HG02943 (cell line): ENCODE measurements at regions not wholly inside any gene's neighbourhood (a gene's known extent, or its start where the extent isn't known, plus 50 kb on each side); places are given as distances from the start of the nearest gene placed in this dataset.
"Not testable (repeated sequence)": the region's sequence is repeated elsewhere in the genome, so short reads cannot be mapped to it uniquely, and the experiment has no call there.

Experiments used
- ATAC-seq: cut with Tn5 transposase; IDR thresholded peaks from one replicate; pipeline ENCODE4 v1.9.1; 2021; ENCODE audit warnings: mild to moderate bottlenecking, low read depth, moderate library complexity; ENCODE audit not compliant: unreplicated experiment

DNA sequence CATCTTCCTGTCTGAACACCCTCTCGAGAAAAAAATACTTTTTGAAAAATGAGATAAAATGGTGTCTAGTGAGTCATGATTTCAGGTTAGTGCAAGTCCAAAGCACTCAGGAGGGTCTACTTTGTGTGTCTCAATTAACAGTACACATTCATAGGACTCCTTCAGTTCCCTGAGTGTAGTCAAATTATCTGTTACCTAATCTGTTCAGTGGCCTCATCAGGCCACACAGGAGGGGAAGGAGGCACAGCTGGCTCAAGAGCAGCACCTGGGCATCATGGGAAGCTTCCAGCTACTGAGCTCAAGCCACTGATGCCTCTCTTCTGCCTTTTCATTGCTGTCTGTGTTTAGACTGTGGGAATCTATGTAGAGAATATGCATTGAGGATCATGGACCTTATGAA lies 341.4 kb upstream of the SGO1 start:
- ATAC-seq, result no peak

DNA sequence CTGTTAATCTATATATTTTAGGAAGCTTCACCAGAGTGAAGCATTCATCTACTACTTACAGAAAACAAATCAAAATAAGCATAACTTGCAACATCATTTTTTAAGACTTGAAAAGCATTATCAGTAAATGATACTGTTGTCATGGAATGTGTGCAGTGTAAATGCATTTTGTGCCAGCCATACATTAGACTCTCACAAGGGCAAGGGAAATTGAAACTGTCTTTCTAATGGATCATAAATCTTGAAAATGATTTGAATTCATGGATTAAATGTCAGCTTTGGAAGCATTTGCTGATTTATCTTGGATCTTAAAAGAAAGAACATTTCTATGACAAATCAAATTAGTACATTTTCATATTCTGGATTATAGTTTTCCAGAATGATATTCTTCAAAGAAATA lies 338.3 kb upstream of the SGO1 start:
- ATAC-seq, result no peak

DNA sequence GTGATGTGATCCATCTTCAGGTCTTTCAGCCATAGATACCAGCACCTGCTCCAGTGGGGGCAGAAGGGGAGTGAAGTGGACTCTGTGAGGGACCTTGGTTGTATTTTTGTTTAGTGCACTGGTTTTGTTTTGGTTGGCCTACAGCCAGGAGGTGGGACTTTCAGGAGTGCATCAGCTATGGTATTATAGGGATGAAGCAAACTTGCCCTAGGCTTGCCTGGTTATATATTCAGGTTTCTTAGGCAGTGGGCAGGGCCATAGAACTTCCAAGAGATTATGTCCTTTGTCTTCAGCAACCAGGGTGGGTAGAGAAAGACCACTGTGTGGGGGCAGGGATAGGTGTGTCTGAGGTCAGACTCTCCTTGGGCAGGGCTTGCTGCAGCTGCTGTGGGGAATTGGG lies 337.3 kb upstream of the SGO1 start:
- no peak for ATAC-seq

DNA sequence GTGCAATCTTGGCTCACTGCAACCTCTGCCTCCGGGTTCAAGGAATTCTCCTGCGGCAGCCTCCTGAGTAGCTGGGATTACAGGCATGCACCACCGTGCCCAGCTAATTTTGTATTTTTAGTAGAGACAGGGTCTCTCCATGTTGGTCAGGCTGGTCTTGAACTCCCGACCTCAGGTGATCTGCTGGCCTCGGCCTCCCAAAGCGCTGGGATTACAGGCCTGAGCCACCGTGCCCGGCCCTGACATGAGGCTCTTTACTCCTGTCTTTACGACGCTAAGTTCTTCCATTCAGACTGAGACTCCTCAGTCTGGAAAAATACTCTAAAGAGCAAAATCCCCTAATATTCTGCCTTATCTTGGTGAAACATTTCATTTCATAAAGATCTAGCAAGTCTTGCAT lies 331.3 kb upstream of the SGO1 start:
- not testable (repeated sequence) for ATAC-seq

DNA sequence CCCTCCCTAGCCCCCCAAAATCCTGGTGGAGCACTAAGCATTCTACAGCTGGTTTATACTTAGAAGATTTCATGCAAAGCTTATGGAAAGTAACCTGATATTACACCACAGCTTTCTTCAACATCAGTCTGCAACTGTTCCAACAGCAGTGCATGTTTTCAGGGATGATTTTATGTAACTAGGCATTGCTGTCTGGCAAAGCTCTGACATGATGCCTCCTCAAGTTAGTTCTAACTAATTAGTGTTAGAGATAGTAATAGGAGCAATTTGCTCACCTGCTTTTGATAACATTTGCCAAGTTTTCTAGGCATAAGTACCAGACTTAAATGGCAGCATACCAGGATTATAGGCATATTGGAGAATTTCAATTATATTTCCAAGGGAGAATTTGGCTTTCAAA lies 330.3 kb upstream of the SGO1 start:
- no peak for ATAC-seq

DNA sequence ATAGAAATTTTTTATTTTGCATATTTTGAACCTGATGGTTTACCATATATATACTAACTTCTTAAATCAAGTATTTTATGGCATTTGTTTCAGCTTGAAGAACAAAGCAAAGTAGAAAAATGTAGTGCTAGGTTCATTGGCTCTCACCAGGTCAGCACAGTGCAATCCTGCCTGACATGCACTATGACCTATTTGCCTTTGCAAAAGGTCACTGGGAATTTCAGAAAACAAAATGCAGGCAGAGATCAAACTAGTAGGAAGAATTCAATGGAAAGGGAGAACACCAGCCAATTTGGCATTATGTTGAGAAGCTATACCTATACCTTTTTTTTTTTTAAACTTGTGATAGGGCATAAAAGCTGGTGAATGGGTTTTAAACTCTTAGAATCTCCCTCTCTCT lies 329.8 kb upstream of the SGO1 start:
- no peak for ATAC-seq

DNA sequence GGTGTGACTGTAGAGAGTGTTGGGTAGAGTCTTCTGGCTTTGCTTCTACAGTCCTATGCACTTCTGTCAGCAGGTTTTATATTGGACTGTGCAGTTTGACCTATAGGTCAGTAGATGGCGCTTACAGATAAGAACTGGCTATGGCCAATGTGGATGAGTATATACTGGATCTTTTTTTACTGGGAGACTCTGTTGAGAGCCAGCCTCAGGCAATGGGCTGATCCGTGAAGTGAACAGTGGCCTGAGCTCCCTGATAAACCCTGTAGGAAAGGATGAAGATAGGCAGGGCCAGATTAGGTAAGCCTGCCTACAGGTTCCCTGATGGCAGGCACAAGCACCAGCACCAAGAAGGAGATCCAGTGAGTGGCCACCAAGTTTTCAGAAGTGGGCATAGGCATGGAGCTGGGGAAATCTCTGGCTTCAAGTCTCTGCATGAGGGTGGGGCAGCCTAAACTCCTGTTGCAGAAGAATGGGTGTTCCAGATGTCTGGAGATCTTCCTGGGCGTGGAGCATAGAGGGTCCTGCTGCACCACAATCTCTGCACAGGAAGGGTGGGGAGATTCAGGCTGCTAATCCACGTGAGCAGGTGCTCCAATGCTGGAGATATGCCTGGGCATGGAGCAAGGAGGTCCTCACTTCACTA lies 326.0 kb upstream of the SGO1 start:
- peak; percentile 79 for ATAC-seq

DNA sequence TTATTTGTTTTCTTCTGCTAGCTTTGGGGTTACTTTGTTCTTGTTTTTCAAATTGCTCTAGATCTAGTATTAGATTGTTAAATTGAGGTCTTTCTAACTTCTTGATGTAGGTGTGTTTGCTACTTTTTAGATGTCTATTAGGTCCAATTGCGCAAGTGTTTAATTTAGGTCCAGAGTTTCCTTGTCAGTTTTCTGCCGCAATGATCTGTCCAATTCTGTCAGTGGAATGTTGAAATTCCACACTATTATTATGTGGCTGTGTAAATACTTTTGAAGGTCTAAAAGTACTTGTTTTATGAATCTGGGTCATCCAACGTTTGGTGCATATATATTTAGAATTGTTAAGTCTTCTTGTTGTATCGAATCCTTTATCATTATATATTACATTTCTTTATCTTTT lies 324.4 kb upstream of the SGO1 start:
- ATAC-seq, result no peak

DNA sequence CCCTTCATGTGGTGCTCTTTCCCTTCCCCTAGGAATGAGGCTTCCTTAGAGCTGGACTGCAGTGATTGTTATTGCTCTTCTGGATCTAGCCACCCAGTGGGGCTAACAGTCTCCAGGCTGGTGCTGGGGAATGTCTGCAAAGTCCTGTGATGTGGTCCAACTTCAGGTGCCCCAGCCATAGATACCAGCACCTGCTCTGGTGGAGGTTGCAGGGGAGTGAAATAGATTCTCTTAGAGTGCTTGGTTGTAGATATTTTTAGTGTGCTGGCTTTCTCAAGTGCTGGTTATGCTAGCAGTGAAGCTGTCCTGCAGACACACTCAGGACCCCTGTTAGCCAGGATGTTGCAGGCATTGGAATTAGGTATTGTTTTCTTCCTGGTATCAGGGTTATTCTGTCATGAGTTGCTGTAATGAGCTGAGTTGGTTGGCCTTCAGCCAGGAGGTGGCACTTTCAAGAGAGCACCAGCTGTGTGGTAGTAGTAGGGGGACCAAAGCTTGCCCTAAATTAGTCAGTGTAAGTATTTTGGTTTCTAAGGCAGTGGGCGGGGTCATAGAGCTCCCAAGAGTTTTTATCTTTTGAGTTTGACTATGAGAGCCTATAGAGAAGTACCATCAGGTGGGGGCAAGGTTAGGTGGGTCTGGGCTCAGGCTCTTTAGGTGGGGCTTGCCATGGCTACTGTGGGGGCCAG lies 317.5 kb upstream of the SGO1 start:
- ATAC-seq, result no peak

DNA sequence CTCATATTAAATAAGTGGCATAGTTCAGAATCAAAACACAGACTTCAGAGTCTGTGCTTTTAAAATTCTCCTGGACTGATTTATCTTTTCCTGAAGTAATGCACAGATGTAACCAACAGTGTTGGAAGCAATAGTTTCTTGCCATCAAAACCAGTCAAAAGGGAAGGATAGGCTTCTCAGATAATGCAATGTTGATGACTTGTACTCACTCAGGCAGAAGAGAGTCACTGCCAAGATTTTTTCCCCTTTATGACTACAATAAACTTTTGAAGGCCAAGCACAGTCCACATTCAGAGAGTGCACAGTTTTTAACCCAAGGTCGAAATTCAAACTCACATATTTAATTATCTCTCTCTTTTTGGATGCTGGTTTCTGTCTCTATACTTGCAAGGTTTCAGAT lies 305.0 kb upstream of the SGO1 start:
- ATAC-seq, result no peak

DNA sequence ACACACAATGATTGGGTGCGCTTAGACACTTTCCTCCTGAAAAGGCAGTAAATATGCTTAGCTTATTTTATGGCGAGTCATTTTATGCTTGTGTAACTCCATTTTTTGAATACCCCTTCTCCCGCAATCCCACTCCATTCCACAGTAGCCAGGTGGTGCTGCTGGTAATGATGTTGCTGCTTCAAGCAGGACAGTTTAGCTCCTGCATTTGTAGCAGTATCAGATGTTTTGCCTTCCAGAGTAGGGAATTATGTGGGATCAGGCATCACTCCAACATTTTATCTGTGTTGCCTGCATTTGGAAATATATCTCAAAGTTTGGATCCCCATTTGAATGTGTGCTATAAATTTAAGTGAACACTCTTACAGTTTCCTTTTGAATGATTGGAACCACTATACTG lies 302.1 kb upstream of the SGO1 start:
- no peak for ATAC-seq

DNA sequence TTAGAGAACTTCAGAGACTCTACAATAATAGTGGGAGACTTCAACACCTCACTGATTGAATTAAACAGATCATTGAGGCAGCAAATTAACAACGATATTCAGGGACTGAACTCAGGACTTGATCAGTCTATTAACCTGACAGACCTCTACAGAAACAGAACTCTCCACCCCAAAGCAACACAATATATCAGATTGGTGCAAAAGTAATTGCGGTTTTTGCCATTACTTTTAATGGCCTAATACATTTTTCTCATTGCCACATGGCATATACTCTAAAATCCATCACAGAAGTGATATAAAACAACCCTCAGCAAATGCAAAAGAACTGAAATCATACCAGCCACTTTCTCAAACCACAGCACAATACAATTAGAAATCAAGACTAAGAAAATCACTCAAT lies 298.1 kb upstream of the SGO1 start:
- ATAC-seq, result no peak

DNA sequence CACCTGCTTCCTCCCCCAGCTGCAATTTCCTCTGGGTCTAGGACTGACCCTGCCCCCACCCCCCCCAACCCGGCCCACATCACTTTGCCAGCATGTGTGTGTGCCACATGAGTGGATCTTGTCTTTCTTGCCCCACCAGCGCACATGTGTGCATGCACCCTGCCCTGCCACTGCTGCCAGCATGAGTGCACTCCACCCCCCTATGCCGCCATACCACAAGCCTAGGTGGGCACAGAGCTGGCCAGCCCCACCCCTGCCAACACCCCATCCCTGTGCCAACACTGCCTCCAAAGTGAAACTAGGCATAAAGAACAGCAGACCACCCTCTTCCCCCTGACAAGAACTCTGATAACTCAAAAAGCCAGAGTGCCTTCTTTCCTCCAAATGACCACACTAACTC lies 296.3 kb upstream of the SGO1 start:
- ATAC-seq, result no peak

DNA sequence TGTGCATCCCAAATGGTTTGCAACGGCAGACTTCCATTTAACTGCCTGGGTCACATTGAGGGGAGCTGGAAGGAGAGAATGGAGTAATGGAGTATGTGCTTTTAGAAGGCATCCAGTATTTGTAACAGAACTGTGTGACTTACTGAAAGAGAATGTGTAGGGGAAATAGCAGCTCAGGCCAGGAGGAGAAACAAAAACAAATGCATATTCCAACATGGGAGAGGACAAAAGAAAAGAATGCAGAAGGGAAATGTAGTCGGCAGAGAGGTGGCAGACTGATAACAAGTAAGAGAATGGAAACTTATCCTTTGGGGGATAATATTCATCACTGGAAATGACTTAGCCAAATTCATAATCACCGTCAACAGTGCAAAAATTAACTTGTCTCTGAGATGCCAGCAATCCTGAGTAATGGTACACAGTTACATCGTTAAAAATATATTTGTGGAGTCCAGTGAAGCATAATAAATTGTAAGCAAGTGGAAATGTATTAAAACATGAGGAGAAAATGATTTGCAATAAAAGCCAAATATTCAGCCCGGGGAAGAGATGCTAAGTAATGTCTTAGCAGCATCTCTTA lies 294.9 kb upstream of the SGO1 start:
- ATAC-seq, result no peak

DNA sequence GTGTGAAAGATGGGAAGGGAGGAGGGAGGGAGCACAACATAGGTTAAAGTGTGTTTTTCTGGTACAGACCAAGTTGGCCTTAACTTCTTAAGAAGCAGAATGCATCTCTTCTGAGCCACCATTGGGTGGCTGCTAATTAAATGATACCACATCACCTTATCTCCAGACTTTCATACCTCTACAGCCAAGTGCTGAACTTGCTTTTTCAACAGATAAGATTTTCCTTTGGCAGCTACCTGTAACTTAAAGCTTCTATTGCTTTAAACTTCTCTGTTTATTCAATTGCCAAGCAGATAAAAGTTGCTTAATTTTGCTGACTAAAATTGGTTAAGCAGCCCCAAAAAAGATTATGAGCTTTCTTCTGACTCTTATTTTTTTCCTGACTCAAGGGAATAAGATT lies 292.4 kb upstream of the SGO1 start:
- no peak for ATAC-seq

DNA sequence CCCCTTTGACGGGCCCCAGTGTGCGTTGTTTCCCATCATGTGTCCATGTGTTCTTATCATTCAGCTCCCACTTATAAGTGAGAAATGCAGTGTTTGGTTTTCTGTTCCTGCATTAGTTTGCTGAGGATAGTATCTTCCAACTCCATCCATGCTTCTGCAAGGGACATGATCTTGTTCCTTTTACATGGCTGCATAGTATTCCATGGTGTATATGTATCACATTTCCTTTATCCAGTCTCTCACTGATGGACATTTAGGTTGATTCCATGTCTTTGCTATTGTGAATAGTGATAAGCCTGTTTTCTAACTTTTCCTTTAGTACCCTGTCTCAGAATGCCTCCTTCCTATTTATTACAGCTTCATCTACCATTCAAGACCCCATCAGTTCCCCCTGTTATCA lies 278.2 kb upstream of the SGO1 start:
- not testable (repeated sequence) for ATAC-seq

DNA sequence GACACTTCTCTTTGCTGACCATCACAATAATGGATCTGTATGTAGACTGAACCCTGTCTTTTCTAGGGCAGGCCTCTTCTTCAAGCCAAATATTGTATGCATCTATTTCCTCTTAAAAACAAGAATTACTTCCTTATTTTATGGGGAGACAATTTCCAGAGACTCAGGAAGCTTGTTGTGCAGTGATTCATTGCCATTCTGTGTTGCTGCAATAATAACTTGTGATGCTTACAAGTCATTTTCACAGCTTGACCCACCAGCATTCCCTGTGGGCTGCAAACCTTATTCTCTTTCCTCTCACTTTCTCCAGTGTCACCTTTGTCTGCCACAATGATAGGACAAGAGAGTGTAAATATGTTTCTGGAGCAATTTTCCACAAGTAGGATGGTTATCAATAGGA lies 276.7 kb upstream of the SGO1 start:
- ATAC-seq, result no peak

DNA sequence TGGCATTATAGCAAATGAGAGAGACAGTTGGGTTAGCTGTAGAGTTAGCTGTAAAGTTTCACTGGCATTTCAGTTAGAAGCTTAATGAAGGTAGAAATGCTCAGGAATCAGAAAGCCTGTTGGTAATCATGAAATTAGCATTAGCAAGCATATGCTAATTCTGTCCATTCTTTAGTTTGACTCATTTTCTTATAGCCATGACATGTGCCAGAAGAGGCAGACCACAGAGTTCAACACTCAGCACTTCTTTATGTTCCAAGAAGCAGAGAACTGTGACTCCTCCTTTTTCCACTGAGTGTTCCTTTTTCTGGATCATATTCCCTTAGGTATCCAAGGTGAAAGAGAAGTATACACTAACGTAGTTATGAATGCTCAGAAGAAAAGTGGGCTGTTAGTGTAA lies 276.2 kb upstream of the SGO1 start:
- ATAC-seq, result no peak

DNA sequence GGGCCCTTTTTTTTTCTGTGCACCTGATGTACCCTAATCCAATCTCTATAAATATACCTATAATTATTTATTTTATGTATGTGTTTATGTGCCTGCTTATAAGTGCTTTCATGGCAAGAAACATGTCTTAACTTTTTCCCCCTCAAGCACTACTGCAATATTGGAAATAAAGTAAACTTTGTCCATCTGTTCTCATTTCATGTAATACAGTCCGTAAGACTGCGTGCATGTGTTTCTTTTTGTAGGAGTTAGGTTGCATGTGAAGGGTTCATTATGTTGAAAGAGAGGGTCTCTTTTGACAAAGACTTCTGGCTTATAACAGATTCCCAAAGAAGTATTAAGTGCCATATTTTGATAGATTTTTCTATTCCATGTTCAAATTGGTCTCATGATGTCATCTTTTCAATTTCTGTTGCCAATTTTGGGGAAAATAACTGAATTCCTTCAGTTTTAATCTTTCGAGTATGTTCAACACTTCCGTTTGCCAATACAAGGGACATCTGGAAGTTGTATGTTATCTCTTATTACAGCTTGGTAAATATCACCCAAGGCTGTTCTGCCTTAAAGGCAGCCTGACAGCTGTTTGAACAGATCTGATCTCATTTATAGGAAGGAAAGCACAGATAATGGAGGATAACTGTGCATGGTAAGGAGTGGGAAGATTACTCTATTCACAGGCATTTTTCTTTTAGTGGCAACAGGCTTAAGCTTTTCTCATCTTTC lies 273.1 kb upstream of the SGO1 start:
- no peak for ATAC-seq

DNA sequence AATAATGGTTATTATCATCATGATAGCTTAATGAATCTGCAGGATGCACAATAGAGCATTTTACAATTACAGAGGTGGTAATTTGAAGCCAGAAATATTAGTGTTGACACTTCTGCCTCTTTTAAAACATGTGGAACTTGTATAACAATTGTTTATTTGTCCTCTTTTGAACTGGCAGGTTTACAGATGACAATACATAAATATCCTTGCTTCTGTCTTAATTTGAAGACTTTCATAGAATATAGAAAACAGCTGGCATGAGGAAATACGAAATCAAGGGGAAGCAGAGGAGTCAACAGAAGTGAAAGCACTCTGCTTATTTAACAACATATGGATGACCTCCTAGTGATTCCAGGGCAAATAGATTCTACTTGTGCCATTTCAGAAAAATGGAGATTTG lies 270.5 kb upstream of the SGO1 start:
- no peak for ATAC-seq

DNA sequence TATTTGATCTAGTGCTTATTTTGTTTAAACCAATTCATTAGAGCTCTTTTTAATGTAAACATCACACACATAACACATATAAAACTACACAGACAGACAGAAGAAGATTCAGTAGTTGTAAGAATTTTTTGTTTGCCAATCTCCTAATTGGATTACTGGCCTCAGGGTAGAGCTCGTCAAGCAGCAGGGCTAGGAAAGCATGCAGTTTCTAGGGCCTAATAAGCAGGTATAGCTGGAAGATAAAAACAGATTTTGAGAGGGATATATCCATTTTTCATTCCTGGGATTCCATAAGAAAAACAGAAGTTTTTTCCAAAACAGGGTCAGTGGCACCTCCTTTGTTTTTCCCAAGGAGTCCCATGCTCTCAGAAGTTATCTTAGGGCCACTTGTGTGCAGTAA lies 265.2 kb upstream of the SGO1 start:
- ATAC-seq, result no peak

DNA sequence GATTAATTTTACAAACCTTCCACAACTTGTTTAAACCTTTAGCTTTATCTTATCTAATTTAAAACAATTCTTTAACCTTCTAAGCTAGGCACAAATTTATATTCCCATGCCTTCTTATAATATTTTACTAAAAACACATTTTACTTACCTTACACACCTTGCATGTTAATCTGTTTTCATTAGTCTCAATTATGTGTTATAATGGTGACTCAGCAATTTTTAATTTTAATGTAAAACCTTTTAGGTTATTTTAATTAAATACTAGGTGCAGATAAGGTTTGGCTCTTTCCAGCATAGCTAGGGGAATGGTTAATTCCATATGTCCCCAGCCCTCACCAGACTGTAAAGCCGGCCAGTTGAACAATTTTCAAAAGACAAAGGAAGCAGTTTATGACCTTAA lies 264.6 kb upstream of the SGO1 start:
- no peak for ATAC-seq
